C4-2B (cell line): ENCODE measurements at regions not wholly inside any gene's neighbourhood (a gene's known extent, or its start where the extent isn't known, plus 50 kb on each side); places are given as distances from the start of the nearest gene placed in this dataset.
"Not testable (repeated sequence)": the region's sequence is repeated elsewhere in the genome, so short reads cannot be mapped to it uniquely, and the experiment has no call there.

Source experiments
- H3K27ac ChIP-seq: fragments of 450-650 bp; 2 replicates; pipeline ENCODE4 v1.5.1; 2017
- CTCF ChIP-seq: fragments of 450-650 bp; conservative IDR thresholded peaks from 2 replicates; pipeline ENCODE4 v1.5.1; 2017; ENCODE audit warnings: mild to moderate bottlenecking
- ZFX ChIP-seq: fragments of 450-650 bp; IDR thresholded peaks from 2 replicates; pipeline ENCODE4 v1.6.1; 2017

- no peak overlapping the region for H3K27ac ChIP-seq
- TF ChIP-seq CTCF (no peak), ZFX (no peak)
These were observed 108.6 kb downstream of the NRN1 start for GRCh38 chr6:5898102-5898501.

GRCh38 chr6:5896476-5897200 is 110.1 kb downstream of the NRN1 start:
- TF ChIP-seq ZFX, result no peak
- no peak for TF ChIP-seq CTCF
- H3K27ac ChIP-seq, result no peak overlapping the region

- TF ChIP-seq CTCF (no peak), ZFX (no peak)
- no peak overlapping the region for H3K27ac ChIP-seq
These were observed 112.4 kb downstream of the NRN1 start for GRCh38 chr6:5894357-5894756.

- no peak overlapping the region for H3K27ac ChIP-seq
- no peak for TF ChIP-seq ZFX
- TF ChIP-seq CTCF, result no peak
These were observed 113.4 kb downstream of the NRN1 start for GRCh38 chr6:5893295-5893694.

GRCh38 chr6:5892669-5893068 is 114.1 kb downstream of the NRN1 start:
- TF ChIP-seq ZFX (no peak), CTCF (no peak)
- H3K27ac ChIP-seq, result no peak overlapping the region

GRCh38 chr6:5878792-5879191 is 127.9 kb downstream of the NRN1 start:
- TF ChIP-seq ZFX (no peak), CTCF (no peak)
- no peak overlapping the region for H3K27ac ChIP-seq

GRCh38 chr6:5876076-5876475 is 130.6 kb downstream of the NRN1 start:
- TF ChIP-seq ZFX (no peak), CTCF (no peak)

GRCh38 chr6:5873976-5874375 is 132.7 kb downstream of the NRN1 start:
- not testable (repeated sequence) for H3K27ac ChIP-seq

More at GRCh38 chr6:5876076-5876475, 130.6 kb downstream of the NRN1 start:
- no peak overlapping the region for H3K27ac ChIP-seq
